NCI-H82 treated with DMSO at 0.1 percent for 48 hours (cell line): ENCODE measurements at regions not wholly inside any gene's neighbourhood (a gene's known extent, or its start where the extent isn't known, plus 50 kb on each side); places are given as distances from the start of the nearest gene placed in this dataset.
"Not testable (repeated sequence)": the region's sequence is repeated elsewhere in the genome, so short reads cannot be mapped to it uniquely, and the experiment has no call there.

ENCODE experiments used
- DNase-seq: peaks from one replicate; lab custom pipeline; 2025; ENCODE audit not compliant: unreplicated experiment; lab: John Stamatoyannopoulos, UW

- no peak for DNase-seq
Observed at GRCh38 chr19:30066781-30067759, 125.0 kb downstream of the URI1 start.

- not testable (repeated sequence) for DNase-seq
Observed at GRCh38 chr19:30067956-30068506, 126.0 kb downstream of the URI1 start.

- no peak for DNase-seq
Observed at GRCh38 chr19:30068528-30069395, 126.7 kb downstream of the URI1 start.

- no peak for DNase-seq
Observed at GRCh38 chr19:30069535-30070197, 127.6 kb downstream of the URI1 start.

GRCh38 chr19:30070198-30070967 lies 128.3 kb downstream of the URI1 start:
- no peak for DNase-seq

- DNase-seq, result no peak
Observed at GRCh38 chr19:30070968-30071632, 129.1 kb downstream of the URI1 start.

GRCh38 chr19:30071871-30072270 lies 129.8 kb downstream of the URI1 start:
- DNase-seq, result no peak

- no peak for DNase-seq
Observed at GRCh38 chr19:30073152-30074000, 131.3 kb downstream of the URI1 start.

- DNase-seq, result no peak
Observed at GRCh38 chr19:30074096-30074495, 132.1 kb downstream of the URI1 start.

- no peak for DNase-seq
Observed at GRCh38 chr19:30074741-30075715, 133.0 kb downstream of the URI1 start.

- DNase-seq, result no peak
Observed at GRCh38 chr19:30076101-30076551, 134.1 kb downstream of the URI1 start.

GRCh38 chr19:30076751-30077670 lies 135.0 kb downstream of the URI1 start:
- DNase-seq, result no peak

- DNase-seq, result no peak
Observed at GRCh38 chr19:30077851-30078355, 135.9 kb downstream of the URI1 start.

- DNase-seq, result no peak
Observed at GRCh38 chr19:30078381-30078910, 136.4 kb downstream of the URI1 start.

- DNase-seq, result no peak
Observed at GRCh38 chr19:30079200-30079599, 137.2 kb downstream of the URI1 start.

- DNase-seq, result no peak
Observed at GRCh38 chr19:30082168-30082567, 140.1 kb downstream of the URI1 start.
